Loucy (cell line): ENCODE measurements at regions not wholly inside any gene's neighbourhood (a gene's known extent, or its start where the extent isn't known, plus 50 kb on each side); places are given as distances from the start of the nearest gene placed in this dataset.

ENCODE experiments used
- EZH2phosphoT487 ChIP-seq: fragments of 200-600 bp; IDR thresholded peaks from 2 replicates; pipeline ENCODE4 v1.6.1; 2018; ENCODE audit warnings: antibody characterized with exemption, mild to moderate bottlenecking, moderate library complexity, borderline replicate concordance
- TF ChIP-seq, protein P1 (sequence below): fragments of 200-600 bp; sonication (generic); conservative IDR thresholded peaks from 2 replicates; pipeline ENCODE4 v1.5.1; 2014; ENCODE audit warnings: mild to moderate bottlenecking, antibody characterized with exemption, low read length

DNA sequence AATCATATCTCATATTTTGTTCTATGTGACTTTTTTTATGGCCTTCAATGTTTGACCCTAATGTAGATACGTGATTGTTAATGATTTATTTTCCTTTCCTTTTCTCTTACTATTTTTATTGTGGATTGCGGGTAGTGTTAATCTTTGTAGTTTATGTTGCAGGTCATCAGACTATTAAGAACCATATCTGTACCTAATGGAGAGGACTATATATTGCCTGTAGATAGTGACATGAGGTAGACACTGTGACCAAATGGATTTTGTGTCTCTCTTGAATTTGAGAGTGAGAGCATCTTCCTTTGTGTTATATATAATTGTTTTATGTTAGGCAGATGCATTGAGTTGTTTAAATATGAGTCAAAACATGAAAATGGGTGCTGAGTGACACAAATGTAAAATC is 543.4 kb upstream of the MGAT4C start:
- TF ChIP-seq, protein P1, sequence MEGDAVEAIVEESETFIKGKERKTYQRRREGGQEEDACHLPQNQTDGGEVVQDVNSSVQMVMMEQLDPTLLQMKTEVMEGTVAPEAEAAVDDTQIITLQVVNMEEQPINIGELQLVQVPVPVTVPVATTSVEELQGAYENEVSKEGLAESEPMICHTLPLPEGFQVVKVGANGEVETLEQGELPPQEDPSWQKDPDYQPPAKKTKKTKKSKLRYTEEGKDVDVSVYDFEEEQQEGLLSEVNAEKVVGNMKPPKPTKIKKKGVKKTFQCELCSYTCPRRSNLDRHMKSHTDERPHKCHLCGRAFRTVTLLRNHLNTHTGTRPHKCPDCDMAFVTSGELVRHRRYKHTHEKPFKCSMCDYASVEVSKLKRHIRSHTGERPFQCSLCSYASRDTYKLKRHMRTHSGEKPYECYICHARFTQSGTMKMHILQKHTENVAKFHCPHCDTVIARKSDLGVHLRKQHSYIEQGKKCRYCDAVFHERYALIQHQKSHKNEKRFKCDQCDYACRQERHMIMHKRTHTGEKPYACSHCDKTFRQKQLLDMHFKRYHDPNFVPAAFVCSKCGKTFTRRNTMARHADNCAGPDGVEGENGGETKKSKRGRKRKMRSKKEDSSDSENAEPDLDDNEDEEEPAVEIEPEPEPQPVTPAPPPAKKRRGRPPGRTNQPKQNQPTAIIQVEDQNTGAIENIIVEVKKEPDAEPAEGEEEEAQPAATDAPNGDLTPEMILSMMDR: no peak
- TF ChIP-seq EZH2phosphoT487: no peak
